Fibroblast of pulmonary artery (primary cell): ENCODE measurements at regions not wholly inside any gene's neighbourhood (a gene's known extent, or its start where the extent isn't known, plus 50 kb on each side); places are given as distances from the start of the nearest gene placed in this dataset.
A peak's percentile ranks its signal among the peaks of the same experiment; 100 is the strongest.

ENCODE experiments used
- DNase-seq: peaks from one replicate; pipeline ENCODE4 v3.0.0-alpha.2; 2010; ENCODE audit warnings: low read depth
- H3K4me3 ChIP-seq: replicated peaks from 2 replicates; pipeline ENCODE4 v1.5.1; 2011; ENCODE audit warnings: low read depth, mild to moderate bottlenecking, control low read depth, low read length, moderate library complexity
- CTCF ChIP-seq: IDR thresholded peaks from 2 replicates; pipeline ENCODE4 v1.5.1; 2011; ENCODE audit warnings: mild to moderate bottlenecking, control low read depth, low read length, inconsistent platforms; ENCODE audit errors: missing control alignments

DNA sequence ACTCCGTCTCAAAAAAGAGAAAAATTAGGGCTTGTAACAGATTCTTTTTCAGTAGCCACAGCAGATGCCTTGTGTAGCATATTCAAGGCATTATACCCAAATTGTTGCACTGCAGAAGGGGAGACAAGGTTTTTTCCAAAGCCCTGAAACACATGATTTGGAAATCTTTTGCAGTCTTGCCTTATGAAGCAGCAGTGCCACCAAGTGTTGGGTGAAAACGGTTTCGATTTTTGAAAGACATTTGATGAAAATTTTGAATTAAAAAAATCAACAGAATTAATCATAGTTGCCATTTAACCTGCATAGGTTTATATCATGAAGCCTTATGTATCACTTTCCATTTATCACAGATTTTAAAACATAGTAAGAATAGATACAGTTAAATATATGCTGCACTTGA is 479.5 kb downstream of the TAF11L14 start:
- TF ChIP-seq CTCF = no peak
- H3K4me3 ChIP-seq = no peak overlapping the region
- peak; percentile 4 for DNase-seq

- TF ChIP-seq CTCF = no peak
- DNase-seq = no peak
These were observed 480.0 kb downstream of the TAF11L14 start for GRCh38 chr5:18114151-18114757.

GRCh38 chr5:18117968-18118367 is 483.7 kb downstream of the TAF11L14 start:
- no peak for TF ChIP-seq CTCF
- H3K4me3 ChIP-seq = no peak overlapping the region
- DNase-seq = no peak

More at GRCh38 chr5:18114151-18114757, 480.0 kb downstream of the TAF11L14 start:
- no peak overlapping the region for H3K4me3 ChIP-seq

DNA sequence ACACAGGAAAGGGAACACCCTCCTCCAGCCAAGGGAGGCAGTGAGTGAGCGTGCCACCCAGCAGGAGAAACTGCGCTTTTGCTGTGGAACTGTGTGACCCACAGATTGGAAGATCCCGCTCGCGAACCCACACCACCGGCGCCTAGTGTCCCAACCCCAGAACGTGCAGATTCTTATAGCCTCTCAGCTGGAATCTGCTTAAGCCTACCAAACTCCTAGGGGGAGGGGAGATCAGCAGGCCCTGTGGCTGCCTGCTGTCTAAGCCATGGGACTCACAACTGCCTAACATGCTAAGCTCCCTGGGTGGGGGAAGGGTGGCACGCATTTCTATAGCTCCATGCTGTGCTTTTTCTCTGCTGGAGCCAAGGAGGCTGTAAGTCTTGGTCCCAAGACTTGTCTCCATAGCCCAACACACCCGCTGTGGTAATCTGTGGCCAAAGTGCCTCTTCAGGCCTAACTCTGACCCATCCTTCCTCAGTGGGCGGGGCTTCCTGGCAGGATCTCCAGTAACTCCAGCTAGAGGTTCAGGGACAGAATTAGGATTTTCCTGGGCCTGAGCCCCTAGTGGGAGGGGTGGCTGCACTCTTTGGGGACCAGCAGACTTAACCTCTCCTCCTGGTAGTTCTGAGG is 485.0 kb downstream of the TAF11L14 start:
- TF ChIP-seq CTCF = no peak
- no peak for DNase-seq
- no peak overlapping the region for H3K4me3 ChIP-seq

- H3K4me3 ChIP-seq = no peak overlapping the region
- TF ChIP-seq CTCF = no peak
- no peak for DNase-seq
These were observed 507.0 kb downstream of the TAF11L14 start for GRCh38 chr5:18141222-18141621.

DNA sequence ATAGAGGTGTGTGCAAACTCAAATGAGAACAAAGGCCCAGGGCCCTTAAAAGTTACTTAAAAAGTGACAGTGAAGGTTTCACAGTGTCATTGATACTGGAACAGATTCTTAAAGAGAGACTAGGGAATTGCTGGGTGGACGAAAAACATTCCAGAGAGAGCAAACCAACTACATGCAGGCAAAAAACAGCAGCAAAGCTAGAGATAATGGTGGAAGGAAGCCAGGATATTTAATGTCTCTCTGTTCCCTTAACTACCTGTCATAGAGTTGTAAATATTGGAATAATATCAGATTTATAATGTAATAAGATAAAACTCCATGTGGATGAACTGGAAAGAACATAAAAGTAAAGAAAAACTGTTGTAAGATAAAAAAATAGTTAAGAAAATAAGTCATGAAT is 508.6 kb downstream of the TAF11L14 start:
- no peak overlapping the region for H3K4me3 ChIP-seq
- no peak for TF ChIP-seq CTCF
- DNase-seq = no peak

DNA sequence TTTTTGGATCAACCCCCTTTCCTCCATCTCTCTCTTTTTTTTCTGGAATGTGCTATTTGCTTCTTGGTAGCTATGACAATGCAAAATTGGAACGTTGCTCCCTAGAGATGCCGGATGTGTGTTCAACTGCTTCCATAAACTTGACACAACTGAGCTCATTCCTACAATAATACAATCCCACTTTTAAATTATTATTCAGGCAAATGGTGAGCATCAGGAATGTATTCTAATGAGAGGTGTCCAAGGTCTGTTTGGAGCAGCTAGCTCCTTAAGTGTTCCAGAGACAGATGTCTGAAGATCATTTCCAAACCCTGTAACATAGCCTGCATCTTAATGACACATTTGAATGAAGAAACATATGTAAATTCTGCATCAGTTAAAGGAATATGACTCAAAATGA is 518.4 kb downstream of the TAF11L14 start:
- DNase-seq = no peak
- no peak for TF ChIP-seq CTCF

More for the DNA sequence above, 518.4 kb downstream of the TAF11L14 start:
- no peak overlapping the region for H3K4me3 ChIP-seq
